ENCODE measurements at regions not wholly inside any gene's neighbourhood (a gene's known extent, or its start where the extent isn't known, plus 50 kb on each side); places are given as distances from the start of the nearest gene placed in this dataset.

DNA sequence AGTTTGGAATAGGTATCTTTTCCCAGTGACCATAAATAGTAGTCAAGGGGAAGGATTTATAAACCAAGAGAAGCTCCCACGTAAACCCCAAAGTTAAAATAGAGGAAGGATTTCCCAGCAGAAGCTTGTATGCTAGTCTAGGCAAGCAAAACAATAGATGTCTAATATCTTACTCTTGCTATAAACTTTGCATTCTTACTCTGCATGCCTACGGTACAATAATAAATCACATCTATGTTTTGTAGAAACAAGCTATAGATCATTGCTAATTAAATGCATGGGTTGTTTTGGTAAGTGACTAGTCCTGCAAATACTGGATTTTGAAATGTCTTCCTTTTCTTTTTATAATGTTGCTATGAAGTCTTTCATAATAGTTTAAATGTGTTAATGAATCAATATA, 585.5 kb downstream of the INHBA start (continued):
- TF ChIP-seq CBX5 (IDR thresholded peaks at IDR 0.05; ENCODE audit: low read depth, low read length): no peak

DNA sequence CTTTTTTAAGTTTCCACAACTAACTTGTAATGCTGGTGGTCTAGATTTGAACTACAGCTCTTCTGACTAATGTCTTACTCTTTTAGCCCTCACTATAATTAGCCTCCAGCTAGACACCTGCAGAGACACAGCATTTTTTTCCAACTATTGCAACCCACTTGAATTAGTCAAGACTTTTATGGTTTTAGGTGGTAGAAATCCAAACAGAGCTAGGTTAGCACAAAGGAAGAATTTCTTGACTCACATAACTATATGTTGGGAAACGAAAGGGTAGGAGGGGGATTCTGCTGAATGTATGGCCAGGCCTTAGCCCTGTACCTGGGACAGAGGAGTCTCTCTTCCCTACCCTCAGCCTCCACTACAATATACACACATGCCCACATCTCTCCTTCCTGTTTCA, 586.1 kb downstream of the INHBA start:
- Histone ChIP-seq H3K4me1 (replicated peaks in 1 of 4; ENCODE audit: control insufficient read depth in 3 of 4, insufficient read depth in 4 of 4, low read length in 3 of 4) (no peaks in the 10 kb centered on the region; a peak in 1 of 7 replicates), H4K5ac (ENCODE audit: insufficient read length, low read depth, low read length) (no peak overlapping the region), H3K79me1 (ENCODE audit: low read depth, low read length) (no peaks in the 10 kb centered on the region), H2BK120ac (replicated peaks; ENCODE audit: low read depth, low read length) (no peak overlapping the region), H2BK12ac (ENCODE audit: low read depth, low read length) (no peak overlapping the region), H2BK15ac (ENCODE audit: low read length) (no peak overlapping the region), H3K23ac (ENCODE audit: insufficient read length) (no peak overlapping the region), H3K14ac (ENCODE audit: insufficient read length) (no peak overlapping the region), H2BK5ac (ENCODE audit: low read depth, low read length) (no peak overlapping the region), H3K9me3 (ENCODE audit: insufficient read depth in 2 of 2, low read depth in 1 of 2, low read length in 1 of 2) (no peaks in the 10 kb centered on the region), H3K4ac (replicated peaks; ENCODE audit: insufficient read length, low read depth, low read length) (no peak overlapping the region), H3K4me3 (ENCODE audit: extremely low read depth in 1 of 4, insufficient read depth in 2 of 4, low read depth in 3 of 4, low read length in 4 of 4) (no peak overlapping the region), H4K91ac (replicated peaks; ENCODE audit: insufficient read length, low read length) (no peak overlapping the region), H3K18ac (ENCODE audit: extremely low read depth, low read length) (no peak overlapping the region), H3K27ac (ENCODE audit: low read depth, low read length) (no peak overlapping the region), H3K4me2 (ENCODE audit: insufficient read depth in 1 of 2, low read depth in 2 of 2, low read length in 2 of 2) (no peak overlapping the region), H3K23me2 (ENCODE audit: low read depth, low read length) (no peaks in the 10 kb centered on the region), H2AFZ (ENCODE audit: low read length) (no peak overlapping the region), H3K79me2 (ENCODE audit: control insufficient read depth in 1 of 2, insufficient read depth in 2 of 2, low read length in 2 of 2) (no peaks in the 10 kb centered on the region), H3K36me3 (ENCODE audit: control insufficient read depth in 2 of 4, insufficient read depth in 4 of 4, low read length in 3 of 4) (no peaks in the 10 kb centered on the region), H4K8ac (ENCODE audit: extremely low read depth, insufficient read depth, low read length) (no peak overlapping the region), H3K9ac (replicated peaks in 1 of 4; ENCODE audit: extremely low read depth in 1 of 4, low read depth in 3 of 4, low read length in 3 of 4) (no peak overlapping the region), H3K27me3 (replicated peaks in 1 of 4; ENCODE audit: control insufficient read depth in 3 of 4, extremely low read depth in 1 of 4, insufficient read depth in 3 of 4, low read length in 3 of 4) (no peaks in the 10 kb centered on the region), H4K20me1 (replicated peaks in 1 of 2; ENCODE audit: control insufficient read depth in 1 of 2, insufficient read depth in 2 of 2, low read length in 2 of 2) (no peaks in the 10 kb centered on the region), H2BK20ac (ENCODE audit: low read length) (no peak overlapping the region), H2AK5ac (ENCODE audit: low read depth, low read length) (no peak overlapping the region), H3K56ac (replicated peaks; ENCODE audit: insufficient read length, low read depth, low read length) (no peak overlapping the region)
- FAIRE-seq (no peak), DNase-seq (ENCODE audit: low read depth in 1 of 2, low spot score in 2 of 2) (no peak)
- TF ChIP-seq, protein P1, sequence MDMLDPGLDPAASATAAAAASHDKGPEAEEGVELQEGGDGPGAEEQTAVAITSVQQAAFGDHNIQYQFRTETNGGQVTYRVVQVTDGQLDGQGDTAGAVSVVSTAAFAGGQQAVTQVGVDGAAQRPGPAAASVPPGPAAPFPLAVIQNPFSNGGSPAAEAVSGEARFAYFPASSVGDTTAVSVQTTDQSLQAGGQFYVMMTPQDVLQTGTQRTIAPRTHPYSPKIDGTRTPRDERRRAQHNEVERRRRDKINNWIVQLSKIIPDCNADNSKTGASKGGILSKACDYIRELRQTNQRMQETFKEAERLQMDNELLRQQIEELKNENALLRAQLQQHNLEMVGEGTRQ (IDR thresholded peaks at IDR 0.05; ENCODE audit: low read length): no peak
- no peak for TF ChIP-seq SAP30 (IDR thresholded peaks at IDR 0.05; ENCODE audit: insufficient read depth, insufficient replicate concordance, low read length)
- no peak for TF ChIP-seq CEBPB (IDR thresholded peaks at IDR 0.05; ENCODE audit: low read depth, low read length)
- TF ChIP-seq BCL11A (IDR thresholded peaks at IDR 0.05; ENCODE audit: low read depth in 2 of 2, low read length in 2 of 2): no peak
- TF ChIP-seq SIX5 (IDR thresholded peaks at IDR 0.05; ENCODE audit: low read depth, low read length): no peak
- TF ChIP-seq, protein P2, sequence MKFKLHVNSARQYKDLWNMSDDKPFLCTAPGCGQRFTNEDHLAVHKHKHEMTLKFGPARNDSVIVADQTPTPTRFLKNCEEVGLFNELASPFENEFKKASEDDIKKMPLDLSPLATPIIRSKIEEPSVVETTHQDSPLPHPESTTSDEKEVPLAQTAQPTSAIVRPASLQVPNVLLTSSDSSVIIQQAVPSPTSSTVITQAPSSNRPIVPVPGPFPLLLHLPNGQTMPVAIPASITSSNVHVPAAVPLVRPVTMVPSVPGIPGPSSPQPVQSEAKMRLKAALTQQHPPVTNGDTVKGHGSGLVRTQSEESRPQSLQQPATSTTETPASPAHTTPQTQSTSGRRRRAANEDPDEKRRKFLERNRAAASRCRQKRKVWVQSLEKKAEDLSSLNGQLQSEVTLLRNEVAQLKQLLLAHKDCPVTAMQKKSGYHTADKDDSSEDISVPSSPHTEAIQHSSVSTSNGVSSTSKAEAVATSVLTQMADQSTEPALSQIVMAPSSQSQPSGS (IDR thresholded peaks at IDR 0.05; ENCODE audit: low read length): no peak
- 85% methylated on average over 1 of the region's 1 CpG; no CpG with 5 or more reads in 1 of the 2 experiments for WGBS, 2 experiments (ENCODE audit: extremely low coverage in 1 of 2, insufficient coverage in 1 of 2, insufficient read length in 1 of 2, insufficient replicate concordance in 2 of 2, low coverage in 1 of 2, low lambda C conversion rate in 2 of 2, missing lambda C conversion rate in 1 of 2)
- ChIA-PET CTCF (ENCODE audit: partially characterized antibody) (interaction anchor here (0.8 to 4.0 kb wide), 5 partner anchors 10 to 588 kb away, joined by 3 to 14 read pairs (median 3); no protein-coding TSS in a partner anchor), POLR2A (ENCODE audit: partially characterized antibody) (no interaction called here)
